ENCODE measurements at regions not wholly inside any gene's neighbourhood (a gene's known extent, or its start where the extent isn't known, plus 50 kb on each side); places are given as distances from the start of the nearest gene placed in this dataset.

GRCh38 chr3:34856081-34856947 lies 783.0 kb upstream of the ARPP21 start:
- H3K27me3 ChIP-seq = no peaks in the 10 kb centered on the region
- TF ChIP-seq, protein P1, sequence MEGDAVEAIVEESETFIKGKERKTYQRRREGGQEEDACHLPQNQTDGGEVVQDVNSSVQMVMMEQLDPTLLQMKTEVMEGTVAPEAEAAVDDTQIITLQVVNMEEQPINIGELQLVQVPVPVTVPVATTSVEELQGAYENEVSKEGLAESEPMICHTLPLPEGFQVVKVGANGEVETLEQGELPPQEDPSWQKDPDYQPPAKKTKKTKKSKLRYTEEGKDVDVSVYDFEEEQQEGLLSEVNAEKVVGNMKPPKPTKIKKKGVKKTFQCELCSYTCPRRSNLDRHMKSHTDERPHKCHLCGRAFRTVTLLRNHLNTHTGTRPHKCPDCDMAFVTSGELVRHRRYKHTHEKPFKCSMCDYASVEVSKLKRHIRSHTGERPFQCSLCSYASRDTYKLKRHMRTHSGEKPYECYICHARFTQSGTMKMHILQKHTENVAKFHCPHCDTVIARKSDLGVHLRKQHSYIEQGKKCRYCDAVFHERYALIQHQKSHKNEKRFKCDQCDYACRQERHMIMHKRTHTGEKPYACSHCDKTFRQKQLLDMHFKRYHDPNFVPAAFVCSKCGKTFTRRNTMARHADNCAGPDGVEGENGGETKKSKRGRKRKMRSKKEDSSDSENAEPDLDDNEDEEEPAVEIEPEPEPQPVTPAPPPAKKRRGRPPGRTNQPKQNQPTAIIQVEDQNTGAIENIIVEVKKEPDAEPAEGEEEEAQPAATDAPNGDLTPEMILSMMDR (IDR thresholded peaks at IDR 0.05) = no peak
- DNase-seq = no peak
- H3K27ac ChIP-seq = no peak overlapping the region
- WGBS, 2 donors = 9 to 14% methylated on average over 7 of the region's 7 CpGs
- no peaks in the 10 kb centered on the region for H3K36me3 ChIP-seq
- peak in 1 of 8 donors; percentile 49 for ATAC-seq
- no peaks in the 10 kb centered on the region for H3K9me3 ChIP-seq
- no peak overlapping the region for H3K4me3 ChIP-seq
- H3K4me1 ChIP-seq = peaks cover 0 to 9% (median 4%) of the 10 kb centered on the region in 9 donors
- intact Hi-C loops (cut with DNase I) = no loop called here

GRCh38 chr3:34858067-34858660 lies 781.2 kb upstream of the ARPP21 start:
- intact Hi-C loops (cut with DNase I) = no loop called here
- H3K9me3 ChIP-seq = no peaks in the 10 kb centered on the region
- H3K4me3 ChIP-seq = no peak overlapping the region
- peaks cover 0 to 9% (median 4%) of the 10 kb centered on the region in 9 donors for H3K4me1 ChIP-seq
- no peak overlapping the region for H3K27ac ChIP-seq
- no peaks in the 10 kb centered on the region for H3K36me3 ChIP-seq
- ATAC-seq (no peak), DNase-seq (no peak)
- TF ChIP-seq, protein P1 (IDR thresholded peaks at IDR 0.05) = no peak
- 79 to 80% methylated on average over 3 of the region's 3 CpGs for WGBS, 2 donors
- no peaks in the 10 kb centered on the region for H3K27me3 ChIP-seq

- no peak overlapping the region for H3K4me3 ChIP-seq
- H3K27ac ChIP-seq = no peak overlapping the region
- TF ChIP-seq, protein P1 (IDR thresholded peaks at IDR 0.05) = no peak
- no peaks in the 10 kb centered on the region for H3K36me3 ChIP-seq
- 85 to 88% methylated on average over 1 of the region's 1 CpG for WGBS, 2 donors
- peaks cover 0 to 9% (median 4%) of the 10 kb centered on the region in 9 donors for H3K4me1 ChIP-seq
- ATAC-seq (no peak), DNase-seq (no peak)
- intact Hi-C loops (cut with DNase I) = no loop called here
- no peaks in the 10 kb centered on the region for H3K9me3 ChIP-seq
- H3K27me3 ChIP-seq = no peaks in the 10 kb centered on the region
Observed at GRCh38 chr3:34859746-34860145, 779.6 kb upstream of the ARPP21 start.

GRCh38 chr3:34862456-34862855 lies 776.9 kb upstream of the ARPP21 start:
- Histone ChIP-seq H3K27ac (no peak overlapping the region), H3K27me3 (no peaks in the 10 kb centered on the region), H3K4me3 (no peak overlapping the region), H3K4me1 (no peaks in the 10 kb centered on the region), H3K9me3 (no peaks in the 10 kb centered on the region), H3K36me3 (no peaks in the 10 kb centered on the region)
- TF ChIP-seq, protein P1 (IDR thresholded peaks at IDR 0.05) = no peak
- intact Hi-C loops (cut with DNase I) = no loop called here
- 86% methylated on average over 4 of the region's 4 CpGs for WGBS, 2 donors
- no peak for DNase-seq
- no peak for ATAC-seq

Data from heart right ventricle (tissue), 16 donors.